Lower leg skin (tissue), 3 donors: ENCODE measurements at regions not wholly inside any gene's neighbourhood (a gene's known extent, or its start where the extent isn't known, plus 50 kb on each side); places are given as distances from the start of the nearest gene placed in this dataset.

Source experiments
- POLR2A ChIP-seq, 2 donors: fragments of 450-650 bp; IDR thresholded peaks; one replicate each; pipeline ENCODE4 v1.6.1; 2016 to 2017; ENCODE audit warnings: antibody characterized with exemption in 2 of 2, mild to moderate bottlenecking in 1 of 2, moderate library complexity in 1 of 2
- TF ChIP-seq, protein P1 (sequence below), 3 donors: fragments of 450-650 bp; IDR thresholded peaks; one replicate each; pipeline ENCODE4 v1.5.1; 2016; ENCODE audit warnings: antibody characterized with exemption in 3 of 3, mild to moderate bottlenecking in 3 of 3, moderate library complexity in 2 of 3

DNA sequence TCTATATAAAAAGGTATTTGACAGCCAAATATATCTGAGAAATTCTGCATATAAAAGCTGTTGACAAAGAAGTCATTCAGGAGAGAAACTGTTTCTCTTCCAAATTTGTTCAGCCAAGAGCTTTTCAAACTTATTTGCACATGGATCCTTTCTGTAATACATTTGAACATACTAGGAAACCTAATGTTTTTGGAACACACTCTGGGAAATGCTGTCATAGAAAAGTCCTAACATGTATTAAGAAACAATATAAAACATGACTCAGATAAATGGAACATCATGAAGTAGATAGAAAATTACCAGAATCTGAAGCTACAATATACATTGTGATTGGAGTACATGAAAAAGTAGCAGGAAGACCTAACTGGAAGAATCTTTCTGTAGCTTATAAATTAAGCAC lies 781.5 kb upstream of the EPHA5 start:
- TF ChIP-seq, protein P1, sequence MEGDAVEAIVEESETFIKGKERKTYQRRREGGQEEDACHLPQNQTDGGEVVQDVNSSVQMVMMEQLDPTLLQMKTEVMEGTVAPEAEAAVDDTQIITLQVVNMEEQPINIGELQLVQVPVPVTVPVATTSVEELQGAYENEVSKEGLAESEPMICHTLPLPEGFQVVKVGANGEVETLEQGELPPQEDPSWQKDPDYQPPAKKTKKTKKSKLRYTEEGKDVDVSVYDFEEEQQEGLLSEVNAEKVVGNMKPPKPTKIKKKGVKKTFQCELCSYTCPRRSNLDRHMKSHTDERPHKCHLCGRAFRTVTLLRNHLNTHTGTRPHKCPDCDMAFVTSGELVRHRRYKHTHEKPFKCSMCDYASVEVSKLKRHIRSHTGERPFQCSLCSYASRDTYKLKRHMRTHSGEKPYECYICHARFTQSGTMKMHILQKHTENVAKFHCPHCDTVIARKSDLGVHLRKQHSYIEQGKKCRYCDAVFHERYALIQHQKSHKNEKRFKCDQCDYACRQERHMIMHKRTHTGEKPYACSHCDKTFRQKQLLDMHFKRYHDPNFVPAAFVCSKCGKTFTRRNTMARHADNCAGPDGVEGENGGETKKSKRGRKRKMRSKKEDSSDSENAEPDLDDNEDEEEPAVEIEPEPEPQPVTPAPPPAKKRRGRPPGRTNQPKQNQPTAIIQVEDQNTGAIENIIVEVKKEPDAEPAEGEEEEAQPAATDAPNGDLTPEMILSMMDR (IDR thresholded peaks at IDR 0.05): no peak
- TF ChIP-seq POLR2A (IDR thresholded peaks at IDR 0.05): no peak
